ENCODE measurements at regions not wholly inside any gene's neighbourhood (a gene's known extent, or its start where the extent isn't known, plus 50 kb on each side); places are given as distances from the start of the nearest gene placed in this dataset.
"Not testable (repeated sequence)": the region's sequence is repeated elsewhere in the genome, so short reads cannot be mapped to it uniquely, and the experiment has no call there.

DNA sequence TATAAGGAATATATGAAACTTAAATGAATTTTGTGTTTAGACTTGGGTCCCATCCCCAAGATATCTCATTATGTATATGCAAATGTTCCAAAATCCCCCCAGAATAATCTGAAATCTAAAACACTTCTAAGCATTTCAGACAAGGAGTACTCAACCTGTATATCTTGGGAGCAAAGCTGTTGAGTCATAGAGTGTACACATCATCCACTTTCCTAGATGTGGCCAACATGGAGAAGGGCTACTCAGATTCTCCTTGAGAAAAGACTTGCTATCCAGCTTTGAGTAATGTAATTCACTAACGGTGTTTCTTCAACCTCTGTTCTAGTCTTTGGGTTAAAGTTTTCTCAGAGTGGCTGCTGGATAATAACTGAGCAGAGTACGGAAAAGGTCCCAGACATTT, 215.5 kb upstream of the POU1F1 start:
- DNase-seq (ENCODE audit: low read depth): no peak

DNA sequence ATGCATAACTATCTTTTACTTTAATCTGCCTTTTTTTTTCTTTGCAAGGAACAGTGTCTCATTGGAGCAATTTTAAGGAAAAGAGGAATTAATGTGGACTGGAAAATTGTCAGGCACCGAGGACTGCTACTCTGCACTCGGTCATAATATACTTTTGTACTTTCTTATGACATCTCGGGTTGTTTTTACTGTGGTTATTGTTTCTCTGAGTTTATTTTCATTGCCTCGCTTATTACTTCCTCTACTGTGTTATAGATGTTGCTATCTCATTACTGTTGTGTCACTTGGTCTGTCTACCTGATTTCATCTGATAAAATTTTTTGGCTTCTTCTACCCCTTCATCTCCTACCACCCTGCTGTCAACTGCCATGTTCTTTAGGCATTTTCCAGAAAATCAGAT, 213.5 kb upstream of the POU1F1 start:
- no peak for DNase-seq (ENCODE audit: low read depth)

DNA sequence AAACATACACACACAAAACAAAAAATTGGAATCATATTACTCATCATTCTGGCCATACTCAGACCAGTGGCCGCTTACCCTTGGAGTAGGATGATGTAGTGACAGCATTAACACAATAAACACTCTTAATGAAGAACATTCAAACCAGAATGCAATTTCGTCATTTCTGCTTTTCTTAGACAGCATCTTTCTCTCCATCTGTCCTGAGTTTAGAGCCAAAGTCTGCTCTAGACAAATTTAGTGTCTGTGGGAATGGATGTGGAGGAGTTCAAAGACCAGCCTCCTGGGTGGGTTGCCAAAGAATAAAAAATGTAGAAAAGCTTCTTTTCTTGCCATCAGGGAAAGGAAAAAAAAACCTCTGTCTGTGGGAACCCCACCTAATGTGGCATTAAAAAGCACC, 212.4 kb upstream of the POU1F1 start:
- DNase-seq (ENCODE audit: low read depth): no peak

DNA sequence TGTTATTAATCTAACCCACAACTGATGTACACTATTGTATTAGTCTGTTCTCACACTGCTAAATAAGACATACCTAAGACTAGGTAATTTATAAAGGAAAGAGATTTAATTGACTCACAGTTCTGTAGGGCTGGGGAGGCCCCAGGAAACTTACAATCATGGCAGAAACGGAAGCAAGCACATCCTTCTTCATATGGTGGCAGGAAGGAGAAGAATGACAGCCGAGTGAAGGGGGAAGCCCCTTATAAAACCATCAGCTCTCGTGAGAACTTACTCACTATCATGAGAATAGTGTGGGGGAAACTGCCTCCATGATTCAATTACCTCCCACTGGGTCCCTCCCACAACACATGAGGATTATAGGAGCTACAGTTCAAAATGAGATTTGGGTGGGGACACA, 210.3 kb upstream of the POU1F1 start:
- not testable (repeated sequence) for DNase-seq (ENCODE audit: low read depth)

DNA sequence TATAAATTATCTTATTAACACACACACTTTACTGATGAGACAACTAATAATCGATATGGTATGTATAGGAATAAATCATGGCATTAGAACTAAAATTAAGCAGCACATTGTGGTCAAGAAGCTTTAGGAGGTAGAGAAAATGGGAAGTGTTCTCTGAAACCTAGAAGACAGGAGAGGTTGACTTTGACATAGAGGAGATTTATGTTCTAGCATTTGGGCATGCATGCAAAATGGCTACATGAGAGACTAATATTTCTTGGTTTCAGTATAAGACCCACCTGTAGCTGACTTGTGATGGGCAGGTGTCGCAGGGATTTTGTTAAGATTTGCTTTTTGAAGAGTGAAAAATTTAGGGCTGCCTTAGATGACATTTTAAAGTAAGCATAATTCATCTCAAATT, 209.7 kb upstream of the POU1F1 start:
- no peak for DNase-seq (ENCODE audit: low read depth)

DNA sequence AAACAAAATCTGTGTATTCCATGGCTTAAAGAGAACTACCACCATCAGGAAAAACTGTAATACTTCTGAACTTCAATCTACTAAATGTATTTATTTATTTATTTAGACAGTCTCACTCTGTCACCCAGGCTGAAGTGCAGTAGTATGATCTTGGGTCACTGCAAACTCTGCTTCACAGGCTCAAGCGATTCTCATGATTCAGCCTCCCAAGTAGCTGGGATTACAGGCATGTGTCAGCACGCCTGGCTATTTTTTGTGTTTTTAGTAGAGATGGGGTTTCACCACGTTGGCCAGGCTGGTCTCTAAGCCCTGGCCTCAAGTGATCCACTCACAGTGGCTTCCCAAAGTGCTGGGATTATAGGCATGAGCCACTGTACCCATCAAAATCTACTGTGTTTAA, 202.3 kb upstream of the POU1F1 start:
- DNase-seq (ENCODE audit: low read depth): no peak

DNA sequence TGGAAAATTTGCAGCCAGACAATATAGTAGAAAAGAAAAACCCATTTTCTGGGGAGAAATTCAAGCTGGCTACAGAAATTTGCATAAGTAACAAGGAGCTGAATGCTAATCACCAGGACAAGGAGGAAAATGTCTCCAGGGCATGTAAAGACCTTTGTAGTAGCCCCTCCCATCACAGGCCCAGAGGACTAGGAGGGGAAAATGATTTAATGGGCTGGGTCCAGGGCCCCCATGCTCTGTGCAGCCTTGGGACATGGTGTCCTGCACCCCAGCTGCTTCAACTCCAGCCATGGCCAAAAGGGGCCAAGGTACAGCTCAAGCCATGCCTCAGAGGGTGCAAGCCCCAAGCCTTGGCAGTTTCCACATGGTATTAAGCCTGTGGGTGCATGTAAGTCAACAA, 197.6 kb upstream of the POU1F1 start:
- DNase-seq (ENCODE audit: low read depth): no peak

DNA sequence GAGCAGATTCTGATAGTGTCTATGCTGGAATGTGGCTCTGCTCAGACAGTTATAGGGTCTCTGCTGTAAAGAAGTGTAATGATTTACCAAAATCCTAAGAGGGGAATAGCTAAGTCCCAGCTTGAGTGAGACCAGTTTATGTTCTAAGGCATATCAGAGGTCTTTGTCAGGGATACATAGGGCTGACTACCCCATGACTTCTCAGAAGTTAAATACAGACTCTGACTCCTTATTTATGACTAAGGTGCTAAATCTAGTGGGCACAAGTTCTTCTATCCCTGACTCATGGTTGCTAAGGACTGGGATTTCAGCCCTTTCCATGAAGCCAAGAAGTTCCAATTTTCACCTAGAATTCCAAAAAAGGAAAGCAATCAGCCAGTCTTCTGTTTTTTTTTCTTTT, 192.6 kb upstream of the POU1F1 start:
- DNase-seq (ENCODE audit: low read depth): peak; percentile 1

DNA sequence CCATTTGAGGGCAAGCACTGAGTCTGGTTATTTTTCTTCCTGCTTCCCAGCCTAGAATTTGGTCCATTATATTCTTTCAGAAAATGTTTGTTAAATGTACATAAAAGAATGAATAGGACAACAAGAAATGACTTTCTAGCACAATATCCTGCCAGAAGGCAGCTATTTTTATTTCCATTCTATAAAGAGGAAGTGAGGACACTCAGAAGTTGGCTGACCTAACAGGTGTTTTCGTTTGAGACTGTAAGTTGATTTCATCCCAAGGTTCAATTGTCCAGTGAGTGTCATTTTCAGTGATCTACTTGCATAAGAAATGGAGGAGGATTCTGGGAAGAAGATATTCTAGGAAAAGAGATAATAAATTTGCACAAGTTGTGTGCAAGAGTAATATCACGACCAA, 191.9 kb upstream of the POU1F1 start:
- no peak for DNase-seq (ENCODE audit: low read depth)

DNA sequence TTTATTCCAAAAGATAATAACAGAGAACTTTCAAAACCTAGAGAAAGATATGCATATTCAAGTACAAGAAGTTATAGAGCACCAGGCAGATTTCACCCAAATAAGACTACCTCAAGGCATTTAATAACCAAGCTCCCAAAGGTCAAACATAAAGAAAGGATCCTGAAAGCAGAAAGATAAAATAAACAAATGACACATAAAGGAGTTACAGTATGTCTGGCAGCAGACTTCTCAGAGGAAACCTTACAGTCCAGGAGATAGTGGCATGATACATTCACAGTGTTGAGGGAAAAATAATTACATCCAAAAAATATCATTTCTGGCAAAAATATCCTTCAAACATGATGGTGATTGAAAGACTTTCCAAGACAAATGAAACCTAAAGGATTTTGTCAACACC, 185.8 kb upstream of the POU1F1 start:
- no peak for DNase-seq (ENCODE audit: low read depth)

DNA sequence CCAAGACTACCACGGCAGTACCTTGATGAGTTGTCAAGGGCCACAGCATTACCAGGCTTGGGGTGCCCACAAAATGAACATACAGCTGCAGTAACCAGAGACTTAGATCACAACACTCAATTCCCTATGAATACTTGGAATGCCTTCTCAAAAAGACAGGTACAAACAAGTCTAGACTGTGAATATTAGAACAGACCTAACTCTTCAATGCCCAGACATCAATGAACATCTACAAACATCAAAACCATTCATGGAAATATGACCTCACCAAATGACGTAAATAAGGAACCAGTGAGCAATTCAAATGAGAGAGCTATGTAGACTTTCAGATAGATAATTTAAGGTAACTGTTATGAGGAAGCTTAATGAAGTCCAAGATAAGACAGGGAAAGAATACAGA, 185.1 kb upstream of the POU1F1 start:
- no peak for DNase-seq (ENCODE audit: low read depth)

DNA sequence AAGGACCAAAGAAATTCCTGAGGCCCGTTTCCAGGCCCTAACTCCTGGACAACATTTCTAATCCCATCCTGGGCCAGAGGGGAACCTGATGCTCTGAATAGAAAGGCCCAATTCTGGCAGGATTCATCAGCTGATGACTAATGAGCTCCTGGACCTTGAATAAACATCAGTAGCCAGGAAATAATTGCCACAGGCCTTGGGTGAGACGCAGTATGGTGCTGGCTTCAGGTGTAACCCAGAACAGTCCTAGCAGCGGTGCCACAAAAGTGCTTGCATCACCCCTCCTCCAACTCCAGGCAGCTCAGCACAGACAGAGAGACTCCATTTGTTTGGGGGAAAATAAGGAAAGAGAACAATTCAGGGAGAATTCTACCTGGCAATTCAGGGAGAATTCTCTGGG, 184.7 kb upstream of the POU1F1 start:
- DNase-seq (ENCODE audit: low read depth): no peak

DNA sequence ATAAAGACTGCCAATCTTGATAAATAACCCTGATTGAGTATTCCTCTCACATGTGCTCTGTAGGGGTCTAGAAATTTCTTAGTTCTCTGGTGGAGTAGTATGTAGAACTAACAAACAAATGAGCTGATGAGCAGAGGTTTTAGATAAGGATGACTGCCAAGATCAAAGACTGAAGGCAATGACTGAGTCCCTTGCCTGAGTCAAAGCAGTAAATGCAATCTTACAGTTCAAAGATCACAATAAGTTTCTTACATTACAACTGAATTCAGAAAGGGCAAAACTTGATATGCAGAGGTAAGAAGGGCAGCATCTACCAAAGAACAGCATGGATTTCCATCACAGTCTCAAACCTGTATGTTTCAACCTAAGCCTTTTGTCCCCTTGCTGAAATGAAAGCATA, 172.2 kb upstream of the POU1F1 start:
- DNase-seq (ENCODE audit: low read depth): no peak

DNA sequence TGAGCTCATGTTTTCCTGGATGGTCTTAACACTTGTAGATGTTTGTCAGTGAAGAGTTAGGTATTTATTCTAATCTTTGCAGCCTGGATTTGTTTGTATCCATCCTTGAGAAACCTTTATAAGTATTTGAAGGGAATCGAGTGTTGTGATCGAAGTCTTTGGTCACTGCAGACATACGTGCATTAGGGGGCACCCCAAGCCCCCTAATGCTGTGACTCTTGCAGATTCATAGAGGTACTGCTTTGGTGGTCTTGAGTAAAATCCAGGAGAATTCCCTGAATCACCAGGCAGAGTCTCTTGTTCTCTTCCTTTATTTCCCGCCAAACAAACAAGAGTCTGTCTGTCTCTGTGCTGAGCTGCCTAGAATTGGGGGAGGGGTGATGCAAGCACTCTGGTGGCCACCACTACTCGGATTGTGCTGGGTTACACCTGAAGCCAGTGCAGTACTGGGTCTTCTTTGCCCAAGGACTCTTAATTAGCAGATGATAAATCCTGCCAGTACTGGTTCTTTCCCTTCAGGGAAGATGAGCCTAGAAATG, 170.5 kb upstream of the POU1F1 start:
- no peak for DNase-seq (ENCODE audit: low read depth)

DNA sequence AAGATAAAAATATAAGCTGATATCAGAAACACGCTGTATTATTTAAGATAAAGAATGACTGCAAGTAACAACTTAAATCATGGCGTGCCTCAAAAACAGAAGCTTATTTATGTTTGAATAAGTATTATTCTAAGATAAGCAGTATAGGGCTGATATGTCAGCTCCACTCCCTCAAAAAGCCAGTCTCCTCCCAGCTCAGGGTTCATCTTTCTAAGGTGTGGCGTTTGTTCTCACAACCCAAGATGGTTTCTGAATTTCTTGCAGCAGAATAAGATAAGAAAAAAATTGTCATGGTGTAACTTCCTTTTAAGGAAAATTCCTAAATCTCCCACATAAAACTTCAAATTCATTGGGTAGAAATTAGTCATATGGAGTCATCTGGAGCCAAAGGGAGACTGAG, 166.1 kb upstream of the POU1F1 start:
- DNase-seq (ENCODE audit: low read depth): no peak

DNA sequence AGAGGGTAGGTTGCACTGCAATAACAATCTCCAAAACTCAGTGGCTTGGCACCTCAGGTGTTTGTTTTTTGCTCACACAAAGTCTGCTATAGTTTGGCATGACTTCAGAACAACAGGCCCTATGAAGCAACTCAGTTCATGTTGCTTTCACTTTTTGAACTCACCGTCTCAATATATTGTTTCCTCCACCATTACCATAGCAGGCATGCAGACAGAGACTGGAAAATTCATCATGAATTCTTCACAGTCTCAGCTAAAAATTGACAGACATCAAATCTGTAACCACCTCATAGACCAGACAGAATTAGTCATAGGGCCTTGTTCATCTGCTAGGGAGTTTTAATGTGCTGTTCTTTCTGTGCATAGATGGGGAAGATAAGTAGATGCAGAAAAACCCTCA, 161.4 kb upstream of the POU1F1 start:
- no peak for DNase-seq (ENCODE audit: low read depth)

DNA sequence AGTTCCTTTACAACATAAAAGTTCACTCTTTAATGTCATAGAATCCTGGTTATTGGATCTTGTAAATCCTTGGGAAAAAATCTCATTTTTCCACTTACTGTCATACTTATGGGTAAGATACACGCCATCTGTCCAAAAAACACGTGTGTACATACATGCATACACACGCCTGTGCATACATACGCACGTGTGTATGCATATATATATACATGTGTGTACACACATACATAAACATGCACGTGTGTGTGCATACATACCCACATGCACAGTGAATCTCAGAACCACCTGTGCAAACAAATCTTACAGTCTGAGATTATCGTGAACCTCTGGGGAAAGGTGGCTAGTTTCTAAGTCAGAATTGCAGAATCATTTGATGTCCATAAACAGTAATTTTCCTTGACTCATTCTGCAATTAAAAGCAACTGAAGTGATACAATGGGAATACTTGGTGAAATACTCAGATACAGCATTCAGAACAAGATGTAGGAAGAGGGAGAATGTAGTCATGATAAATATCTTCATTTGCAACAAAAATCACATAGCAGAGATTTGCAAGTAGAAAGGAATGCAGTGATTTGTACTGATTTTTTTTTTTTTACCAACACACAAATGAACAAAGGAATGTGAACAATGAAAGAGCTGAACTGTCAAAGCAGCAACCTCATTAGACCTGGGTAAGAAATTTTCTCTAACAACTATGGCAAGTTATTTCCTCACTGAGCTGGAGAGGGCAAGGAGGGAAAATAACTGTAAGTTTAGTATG, 160.6 kb upstream of the POU1F1 start:
- DNase-seq (ENCODE audit: low read depth): peak; percentile 63

DNA sequence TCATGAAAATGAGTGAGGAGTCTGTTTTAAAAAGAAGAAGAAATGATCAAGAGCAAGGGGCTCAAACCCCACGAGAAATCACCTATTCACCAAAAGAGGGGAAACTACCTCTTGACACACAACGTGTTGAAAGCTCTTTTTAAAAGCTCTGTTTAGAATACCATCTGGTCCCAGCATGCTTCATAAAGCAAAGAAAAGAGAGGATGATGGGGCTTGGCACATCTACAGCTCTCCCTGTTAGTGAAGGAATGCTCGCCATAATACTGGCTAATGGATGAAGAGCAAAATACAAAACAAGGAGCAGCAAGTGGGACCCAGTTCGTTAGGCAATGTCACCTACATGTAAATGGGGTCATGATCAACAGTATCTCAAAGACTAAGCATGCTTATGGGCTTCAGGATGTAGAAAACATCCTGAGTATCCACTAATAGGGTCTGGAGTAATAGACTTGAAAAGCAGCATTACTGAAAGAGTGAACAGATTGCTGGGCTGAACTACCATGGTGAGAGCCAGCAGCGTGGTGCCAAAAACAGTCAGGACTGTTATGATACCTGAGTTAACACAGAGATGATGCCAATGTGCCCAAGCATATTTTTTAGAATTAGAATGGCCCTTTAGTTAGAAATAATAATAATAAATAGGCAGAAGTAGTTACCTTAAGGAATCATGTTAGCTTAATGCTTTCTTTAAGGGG, 159.7 kb upstream of the POU1F1 start:
- no peak for DNase-seq (ENCODE audit: low read depth)

DNA sequence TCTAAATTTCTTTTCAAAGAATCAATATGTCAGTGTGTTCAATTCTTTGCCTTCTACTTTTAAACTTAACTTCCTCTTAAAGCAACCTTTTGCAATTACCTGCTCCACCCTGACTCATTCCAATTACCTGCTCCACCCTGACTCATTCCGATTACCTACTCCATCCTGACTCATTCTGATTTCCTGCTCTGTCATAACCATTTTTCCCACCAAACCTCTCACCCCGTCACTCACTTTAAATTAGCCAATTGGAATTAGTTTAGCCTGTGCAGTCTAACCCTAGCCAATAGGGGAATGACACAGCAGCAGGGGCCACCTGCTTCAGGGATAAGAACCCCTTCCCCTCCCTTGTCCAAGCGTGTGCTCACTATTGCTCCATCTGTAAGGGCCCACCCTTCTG, 157.1 kb upstream of the POU1F1 start:
- not testable (repeated sequence) for DNase-seq (ENCODE audit: low read depth)

DNA sequence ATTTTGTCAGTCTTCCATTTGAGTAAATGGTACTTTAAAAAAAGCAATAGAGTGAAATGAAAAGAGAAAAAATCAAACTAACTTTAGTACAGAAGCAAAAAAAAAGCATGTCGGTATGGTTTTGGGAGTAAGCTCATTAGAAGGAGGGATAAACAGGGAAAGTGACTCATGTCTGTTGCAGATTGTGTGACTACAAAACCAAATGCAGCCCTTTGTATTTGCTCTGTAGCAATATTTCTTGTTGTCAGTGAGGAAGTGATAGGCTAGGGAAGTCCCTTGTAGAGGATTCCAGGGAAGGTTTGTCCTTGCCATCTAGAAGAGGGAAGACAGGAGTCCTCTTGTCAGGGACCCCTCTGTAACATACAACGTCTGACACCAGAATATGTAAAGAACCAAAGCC, 150.5 kb upstream of the POU1F1 start:
- no peak for DNase-seq (ENCODE audit: low read depth)

DNA sequence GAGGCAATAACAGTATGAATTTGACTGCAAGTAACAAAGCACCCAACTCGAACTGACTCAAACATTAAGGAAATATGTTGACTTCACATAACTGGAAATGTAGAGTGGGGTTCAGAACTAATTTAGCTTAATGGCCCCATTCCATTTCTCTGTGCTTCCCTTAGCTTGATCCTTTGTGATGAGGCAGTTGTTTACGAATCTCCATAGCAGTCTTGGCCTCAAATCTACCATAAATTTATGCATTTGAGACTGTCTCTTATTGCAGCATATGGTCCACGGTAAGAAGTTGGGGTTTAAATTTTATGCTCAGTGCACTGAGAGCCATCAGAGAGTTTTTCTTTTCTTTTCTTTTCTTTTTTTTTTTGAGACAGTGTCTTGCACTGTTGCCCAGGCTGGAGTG, 148.7 kb upstream of the POU1F1 start:
- no peak for DNase-seq (ENCODE audit: low read depth)

DNA sequence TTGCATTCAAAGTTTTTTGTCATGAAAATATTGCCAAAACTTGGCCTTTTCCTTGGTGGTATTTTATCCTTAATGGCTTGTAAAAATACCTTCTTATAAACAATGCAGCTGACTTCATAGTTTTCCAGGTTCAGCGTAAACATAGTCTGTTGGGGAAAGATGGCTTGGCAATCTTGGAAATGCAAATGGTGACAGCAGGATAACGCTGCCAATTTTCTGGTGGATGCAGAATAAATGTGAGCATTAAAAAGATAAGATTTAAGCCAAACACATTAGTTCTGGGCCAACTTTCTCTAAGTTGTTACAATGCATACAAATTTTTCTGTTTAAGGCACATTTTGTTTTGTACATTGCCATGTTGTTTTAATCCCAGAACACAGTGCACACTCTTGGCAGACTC, 147.0 kb upstream of the POU1F1 start:
- DNase-seq (ENCODE audit: low read depth): no peak

DNA sequence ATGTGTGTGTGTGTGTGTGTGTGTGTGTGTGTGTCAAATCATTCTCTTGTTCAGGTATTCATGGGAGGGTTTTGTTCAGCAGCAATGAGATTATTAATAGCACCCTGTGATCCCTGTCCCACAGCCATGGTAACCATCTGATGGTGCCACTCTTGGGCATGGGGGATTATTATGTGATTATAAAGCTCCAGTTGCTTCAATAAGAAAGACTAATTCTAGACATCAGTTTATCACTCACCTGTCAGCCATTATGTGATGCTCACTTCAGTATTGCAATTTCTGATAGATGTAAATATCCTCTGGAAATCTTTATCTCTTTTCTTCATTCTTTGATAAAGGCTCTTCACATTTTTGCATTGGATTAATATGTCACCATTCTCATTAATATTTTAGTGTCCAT, 145.9 kb upstream of the POU1F1 start:
- DNase-seq (ENCODE audit: low read depth): no peak

DNA sequence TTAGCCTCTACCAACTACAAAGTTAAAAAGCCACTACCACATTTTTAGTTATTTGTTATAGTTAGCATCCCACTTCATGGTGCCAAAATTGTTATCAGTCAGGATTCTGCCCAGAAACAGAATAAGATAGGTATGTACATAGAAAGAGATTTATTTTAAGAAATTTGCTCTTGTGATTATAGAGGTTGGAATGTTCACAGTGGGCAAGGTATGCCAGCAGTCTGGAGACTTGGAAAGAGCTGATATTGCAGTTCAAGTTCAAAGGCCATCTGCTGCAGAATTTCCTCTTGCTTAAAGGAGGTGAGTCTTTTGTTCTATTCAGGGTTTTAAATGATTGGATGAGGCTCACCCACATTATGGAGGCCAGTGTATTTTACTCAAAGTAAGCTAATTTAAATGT, 143.8 kb upstream of the POU1F1 start:
- no peak for DNase-seq (ENCODE audit: low read depth)
